ENCODE measurements at regions not wholly inside any gene's neighbourhood (a gene's known extent, or its start where the extent isn't known, plus 50 kb on each side); places are given as distances from the start of the nearest gene placed in this dataset.
A peak's percentile ranks its signal among the peaks of the same experiment; 100 is the strongest.
"Not testable (repeated sequence)": the region's sequence is repeated elsewhere in the genome, so short reads cannot be mapped to it uniquely, and the experiment has no call there.

DNA sequence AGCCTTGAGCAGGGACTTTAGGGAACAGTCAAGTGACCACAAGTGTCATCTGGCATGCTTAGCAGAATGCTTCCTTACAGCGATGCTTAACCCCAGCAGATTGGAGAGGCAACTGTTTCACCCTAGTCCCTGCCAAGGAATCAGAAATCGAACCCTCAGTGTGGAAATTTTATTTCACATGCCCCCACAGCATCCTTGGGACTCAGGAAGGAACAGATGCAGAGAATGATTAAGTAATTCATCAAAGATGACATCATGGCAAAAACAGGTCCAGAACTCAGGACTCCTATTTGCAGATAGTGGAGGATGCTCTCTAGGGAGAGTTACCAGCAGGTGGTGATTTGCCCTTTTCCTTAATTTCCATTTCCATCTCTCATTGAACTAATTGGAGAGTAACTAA, 333.0 kb upstream of the KAZN start:
- no peaks in the 10 kb centered on the region for H3K36me3 ChIP-seq (ENCODE audit: control insufficient read depth in 4 of 4, insufficient read depth in 4 of 4, low read length in 4 of 4)
- H3K27ac ChIP-seq (ENCODE audit: low read depth in 1 of 2, low read length in 1 of 2) = no peak overlapping the region
- H3K9me3 ChIP-seq (ENCODE audit: control insufficient read depth in 4 of 4, insufficient read depth in 3 of 4, low read length in 3 of 4) = no peaks in the 10 kb centered on the region
- DNase-seq = no peak
- TF ChIP-seq, protein P1, sequence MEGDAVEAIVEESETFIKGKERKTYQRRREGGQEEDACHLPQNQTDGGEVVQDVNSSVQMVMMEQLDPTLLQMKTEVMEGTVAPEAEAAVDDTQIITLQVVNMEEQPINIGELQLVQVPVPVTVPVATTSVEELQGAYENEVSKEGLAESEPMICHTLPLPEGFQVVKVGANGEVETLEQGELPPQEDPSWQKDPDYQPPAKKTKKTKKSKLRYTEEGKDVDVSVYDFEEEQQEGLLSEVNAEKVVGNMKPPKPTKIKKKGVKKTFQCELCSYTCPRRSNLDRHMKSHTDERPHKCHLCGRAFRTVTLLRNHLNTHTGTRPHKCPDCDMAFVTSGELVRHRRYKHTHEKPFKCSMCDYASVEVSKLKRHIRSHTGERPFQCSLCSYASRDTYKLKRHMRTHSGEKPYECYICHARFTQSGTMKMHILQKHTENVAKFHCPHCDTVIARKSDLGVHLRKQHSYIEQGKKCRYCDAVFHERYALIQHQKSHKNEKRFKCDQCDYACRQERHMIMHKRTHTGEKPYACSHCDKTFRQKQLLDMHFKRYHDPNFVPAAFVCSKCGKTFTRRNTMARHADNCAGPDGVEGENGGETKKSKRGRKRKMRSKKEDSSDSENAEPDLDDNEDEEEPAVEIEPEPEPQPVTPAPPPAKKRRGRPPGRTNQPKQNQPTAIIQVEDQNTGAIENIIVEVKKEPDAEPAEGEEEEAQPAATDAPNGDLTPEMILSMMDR (IDR thresholded peaks at IDR 0.05; ENCODE audit: control extremely low read depth, extremely low read depth) = no peak
- H3K4me3 ChIP-seq = no peak overlapping the region
- 76 to 81% methylated on average over 2 of the region's 2 CpGs for WGBS, 2 donors
- peaks cover 0 to 15% (median 0%) of the 10 kb centered on the region in 5 donors for H3K4me1 ChIP-seq (ENCODE audit: control insufficient read depth in 5 of 5, insufficient read depth in 5 of 5, low read length in 5 of 5)
- peaks cover 0 to 3% (median 3%) of the 10 kb centered on the region in 3 donors for H3K27me3 ChIP-seq (ENCODE audit: control insufficient read depth in 3 of 3, insufficient read depth in 3 of 3, low read length in 2 of 3)
- H3K9ac ChIP-seq (ENCODE audit: insufficient read depth in 1 of 2, low read length in 2 of 2) = no peak overlapping the region
- ATAC-seq (ENCODE audit: insufficient read depth, low FRiP score) = no peak

DNA sequence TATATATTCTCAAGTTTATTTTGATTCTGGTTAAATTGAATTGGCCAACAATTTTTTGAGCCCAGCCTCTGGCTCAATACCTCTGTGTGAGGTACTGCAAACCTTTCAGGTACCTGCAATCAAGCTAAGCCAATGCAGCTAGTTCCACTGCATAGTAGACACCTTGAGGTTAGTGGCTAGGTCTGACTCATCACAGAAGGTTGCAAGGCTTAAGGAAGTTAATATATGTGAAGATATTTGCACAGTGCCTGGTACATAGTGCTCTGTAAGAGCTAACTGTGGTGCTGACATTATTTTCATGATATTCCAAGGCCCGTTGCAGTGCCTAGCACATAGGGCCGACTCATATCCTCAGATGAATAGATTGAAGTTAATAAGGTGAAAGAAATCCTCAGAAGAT, 330.5 kb upstream of the KAZN start:
- peaks cover 0 to 16% (median 0%) of the 10 kb centered on the region in 5 donors for H3K4me1 ChIP-seq (ENCODE audit: control insufficient read depth in 5 of 5, insufficient read depth in 5 of 5, low read length in 5 of 5)
- H3K4me3 ChIP-seq = no peak overlapping the region
- WGBS, 2 donors = 77 to 84% methylated on average over 2 of the region's 2 CpGs
- no peaks in the 10 kb centered on the region for H3K9me3 ChIP-seq (ENCODE audit: control insufficient read depth in 4 of 4, insufficient read depth in 3 of 4, low read length in 3 of 4)
- H3K9ac ChIP-seq (ENCODE audit: insufficient read depth in 1 of 2, low read length in 2 of 2) = no peak overlapping the region
- ATAC-seq (ENCODE audit: insufficient read depth, low FRiP score) = no peak
- DNase-seq = no peak
- TF ChIP-seq, protein P1 (IDR thresholded peaks at IDR 0.05; ENCODE audit: control extremely low read depth, extremely low read depth) = no peak
- H3K27me3 ChIP-seq (ENCODE audit: control insufficient read depth in 3 of 3, insufficient read depth in 3 of 3, low read length in 2 of 3) = peaks cover 0 to 3% (median 3%) of the 10 kb centered on the region in 3 donors
- H3K36me3 ChIP-seq (ENCODE audit: control insufficient read depth in 4 of 4, insufficient read depth in 4 of 4, low read length in 4 of 4) = no peaks in the 10 kb centered on the region
- no peak overlapping the region for H3K27ac ChIP-seq (ENCODE audit: low read depth in 1 of 2, low read length in 1 of 2)

DNA sequence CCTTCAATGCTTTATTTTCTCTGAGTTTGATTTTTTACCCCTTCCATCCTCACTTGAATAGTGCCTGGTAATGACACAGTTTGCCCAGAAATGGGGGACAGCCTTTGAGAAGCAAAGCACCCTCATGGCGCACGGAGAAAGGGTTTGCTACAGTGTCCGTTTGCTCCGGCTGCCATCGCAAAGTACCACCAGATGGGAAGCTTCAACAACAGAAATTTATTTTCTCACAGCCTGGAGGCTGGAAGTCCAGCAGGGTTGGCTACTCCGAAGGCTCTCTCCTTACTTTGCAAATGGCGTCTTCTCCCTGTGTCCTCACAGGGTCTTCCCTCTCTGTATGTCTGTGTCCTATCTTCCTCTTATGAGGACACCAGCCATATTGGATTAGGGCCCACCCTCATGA, 327.7 kb upstream of the KAZN start:
- H3K27ac ChIP-seq (ENCODE audit: low read depth in 1 of 2, low read length in 1 of 2) = no peak overlapping the region
- ATAC-seq (ENCODE audit: insufficient read depth, low FRiP score) = no peak
- no peaks in the 10 kb centered on the region for H3K36me3 ChIP-seq (ENCODE audit: control insufficient read depth in 4 of 4, insufficient read depth in 4 of 4, low read length in 4 of 4)
- peaks cover 0 to 7% (median 0%) of the 10 kb centered on the region in 5 donors for H3K4me1 ChIP-seq (ENCODE audit: control insufficient read depth in 5 of 5, insufficient read depth in 5 of 5, low read length in 5 of 5)
- no peak overlapping the region for H3K4me3 ChIP-seq
- H3K9ac ChIP-seq (ENCODE audit: insufficient read depth in 1 of 2, low read length in 2 of 2) = no peak overlapping the region
- 80 to 84% methylated on average over 7 of the region's 7 CpGs for WGBS, 2 donors
- H3K27me3 ChIP-seq (ENCODE audit: control insufficient read depth in 3 of 3, insufficient read depth in 3 of 3, low read length in 2 of 3) = no peaks in the 10 kb centered on the region
- DNase-seq = peak; percentile 46 to 77 (median 63)
- TF ChIP-seq, protein P1 (IDR thresholded peaks at IDR 0.05; ENCODE audit: control extremely low read depth, extremely low read depth) = no peak
- no peaks in the 10 kb centered on the region for H3K9me3 ChIP-seq (ENCODE audit: control insufficient read depth in 4 of 4, insufficient read depth in 3 of 4, low read length in 3 of 4)

DNA sequence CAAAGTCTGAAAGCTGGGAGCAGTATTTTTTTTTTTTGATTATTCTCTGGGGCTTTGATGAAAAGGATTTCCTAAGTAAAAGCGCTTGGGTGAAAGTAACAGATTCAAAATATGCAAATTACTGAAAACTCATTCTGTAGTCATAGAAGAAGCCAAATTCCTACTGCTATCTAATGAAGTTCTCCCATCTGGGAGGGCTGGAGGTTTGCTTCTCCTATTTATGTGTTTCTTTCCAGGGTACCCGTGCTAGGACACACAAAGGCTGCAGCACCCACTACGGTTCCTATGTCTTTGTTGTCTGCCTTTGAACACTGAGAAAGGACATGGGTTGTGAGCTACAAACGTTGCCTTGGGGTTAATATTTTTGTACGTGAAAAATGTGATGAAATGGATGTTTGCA, 324.7 kb upstream of the KAZN start:
- H3K9me3 ChIP-seq (ENCODE audit: control insufficient read depth in 4 of 4, insufficient read depth in 3 of 4, low read length in 3 of 4) = no peaks in the 10 kb centered on the region
- no peaks in the 10 kb centered on the region for H3K36me3 ChIP-seq (ENCODE audit: control insufficient read depth in 4 of 4, insufficient read depth in 4 of 4, low read length in 4 of 4)
- no peaks in the 10 kb centered on the region for H3K27me3 ChIP-seq (ENCODE audit: control insufficient read depth in 3 of 3, insufficient read depth in 3 of 3, low read length in 2 of 3)
- peaks cover 0 to 9% (median 0%) of the 10 kb centered on the region in 5 donors for H3K4me1 ChIP-seq (ENCODE audit: control insufficient read depth in 5 of 5, insufficient read depth in 5 of 5, low read length in 5 of 5)
- TF ChIP-seq, protein P1 (IDR thresholded peaks at IDR 0.05; ENCODE audit: control extremely low read depth, extremely low read depth) = no peak
- ATAC-seq (ENCODE audit: insufficient read depth, low FRiP score) (no peak), DNase-seq (no peak)
- no peak overlapping the region for H3K9ac ChIP-seq (ENCODE audit: insufficient read depth in 1 of 2, low read length in 2 of 2)
- WGBS, 2 donors = 83 to 90% methylated on average over 5 of the region's 5 CpGs
- H3K27ac ChIP-seq (ENCODE audit: low read depth in 1 of 2, low read length in 1 of 2) = no peak overlapping the region
- H3K4me3 ChIP-seq = no peak overlapping the region

DNA sequence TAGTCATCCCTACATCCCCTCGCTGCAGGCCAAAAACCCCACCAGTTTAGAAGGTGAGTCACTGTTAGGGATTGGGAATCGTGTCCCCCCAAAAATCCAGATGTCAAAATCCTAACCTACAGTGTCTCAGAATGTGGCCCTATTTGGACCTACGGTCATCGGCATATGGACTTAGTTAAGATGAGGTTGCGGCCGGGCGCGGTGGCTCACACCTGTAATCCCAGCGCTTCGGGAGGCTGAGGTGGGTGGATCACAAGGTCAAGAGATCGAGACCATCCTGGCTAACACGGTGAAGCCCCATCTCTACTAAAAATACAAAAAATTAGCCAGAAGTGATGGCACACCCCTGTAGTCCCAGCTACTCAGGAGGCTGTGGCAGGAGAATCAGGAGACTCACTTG, 318.6 kb upstream of the KAZN start:
- DNase-seq; H3K36me3 ChIP-seq (ENCODE audit: control insufficient read depth in 4 of 4, insufficient read depth in 4 of 4, low read length in 4 of 4): not testable (repeated sequence)

More for the DNA sequence above, 318.6 kb upstream of the KAZN start:
- 94 to 95% methylated on average over 12 of the region's 12 CpGs for WGBS, 2 donors
- H3K4me3 ChIP-seq; H3K9ac ChIP-seq (ENCODE audit: insufficient read depth in 1 of 2, low read length in 2 of 2); H3K27ac ChIP-seq (ENCODE audit: low read depth in 1 of 2, low read length in 1 of 2); ATAC-seq (ENCODE audit: insufficient read depth, low FRiP score); H3K27me3 ChIP-seq (ENCODE audit: control insufficient read depth in 3 of 3, insufficient read depth in 3 of 3, low read length in 2 of 3); H3K9me3 ChIP-seq (ENCODE audit: control insufficient read depth in 4 of 4, insufficient read depth in 3 of 4, low read length in 3 of 4): not testable (repeated sequence)
- peaks cover 0 to 26% (median 6%) of the 10 kb centered on the region in 5 donors for H3K4me1 ChIP-seq (ENCODE audit: control insufficient read depth in 5 of 5, insufficient read depth in 5 of 5, low read length in 5 of 5)
